B cell (primary cell): ENCODE measurements at regions not wholly inside any gene's neighbourhood (a gene's known extent, or its start where the extent isn't known, plus 50 kb on each side); places are given as distances from the start of the nearest gene placed in this dataset.

Source experiments
- CTCF ChIP-seq: fragments of 200-600 bp; IDR thresholded peaks from one replicate; pipeline ENCODE4 v1.8.0; 2022; ENCODE audit warnings: antibody characterized with exemption, mild to moderate bottlenecking
- EZH2 ChIP-seq: IDR thresholded peaks from 2 replicates; pipeline ENCODE4 v1.6.1; 2012; ENCODE audit warnings: borderline replicate concordance, low read depth, mild to moderate bottlenecking, moderate library complexity, low read length; ENCODE audit not compliant: insufficient read depth, poor library complexity, severe bottlenecking

GRCh38 chr21:20377250-20377649 lies 621.0 kb upstream of the NCAM2 start:
- TF ChIP-seq CTCF (no peak), EZH2 (no peak)
